ENCODE measurements at regions not wholly inside any gene's neighbourhood (a gene's known extent, or its start where the extent isn't known, plus 50 kb on each side); places are given as distances from the start of the nearest gene placed in this dataset.
"Not testable (repeated sequence)": the region's sequence is repeated elsewhere in the genome, so short reads cannot be mapped to it uniquely, and the experiment has no call there.

GRCh38 chr20:63145156-63145555 lies 70.8 kb downstream of the YTHDF1 start:
- no peak for DNase-seq

GRCh38 chr20:63142933-63143332 lies 73.0 kb downstream of the YTHDF1 start:
- no peak for DNase-seq

GRCh38 chr20:63141531-63141930 lies 74.4 kb downstream of the YTHDF1 start:
- no peak for DNase-seq

- no peak for DNase-seq
Measured at GRCh38 chr20:63140514-63141433, 75.2 kb downstream of the YTHDF1 start.

- no peak for DNase-seq
Measured at GRCh38 chr20:63139837-63140236, 76.1 kb downstream of the YTHDF1 start.

- no peak for DNase-seq
Measured at GRCh38 chr20:63139356-63139755, 76.6 kb downstream of the YTHDF1 start.

- DNase-seq: no peak
Measured at GRCh38 chr20:63138855-63139341, 77.0 kb downstream of the YTHDF1 start.

- DNase-seq: no peak
Measured at GRCh38 chr20:63137851-63138415, 78.0 kb downstream of the YTHDF1 start.

GRCh38 chr20:63136296-63136695 lies 79.6 kb downstream of the YTHDF1 start:
- DNase-seq: no peak

- no peak for DNase-seq
Measured at GRCh38 chr20:63135411-63135810, 80.5 kb downstream of the YTHDF1 start.

GRCh38 chr20:63134711-63135361 lies 81.1 kb downstream of the YTHDF1 start:
- DNase-seq: not testable (repeated sequence)

- no peak for DNase-seq
Measured at GRCh38 chr20:63134201-63134612, 81.7 kb downstream of the YTHDF1 start.

- no peak for DNase-seq
Measured at GRCh38 chr20:63133481-63134091, 82.3 kb downstream of the YTHDF1 start.

GRCh38 chr20:63132715-63133471 lies 83.0 kb downstream of the YTHDF1 start:
- DNase-seq: no peak

- no peak for DNase-seq
Measured at GRCh38 chr20:63132131-63132714, 83.7 kb downstream of the YTHDF1 start.

GRCh38 chr20:63130658-63131577 lies 85.0 kb downstream of the YTHDF1 start:
- no peak for DNase-seq

GRCh38 chr20:63129991-63130657 lies 85.8 kb downstream of the YTHDF1 start:
- no peak for DNase-seq

GRCh38 chr20:63129376-63129965 lies 86.5 kb downstream of the YTHDF1 start:
- DNase-seq: no peak

- no peak for DNase-seq
Measured at GRCh38 chr20:63128956-63129355, 87.0 kb downstream of the YTHDF1 start.

GRCh38 chr20:63128367-63128766 lies 87.6 kb downstream of the YTHDF1 start:
- DNase-seq: no peak

All from activated CD8-positive, alpha-beta memory T cell treated with anti-CD3 and anti-CD28 coated beads for 24 hours (primary cell).